GM18858 (cell line): ENCODE measurements at regions not wholly inside any gene's neighbourhood (a gene's known extent, or its start where the extent isn't known, plus 50 kb on each side); places are given as distances from the start of the nearest gene placed in this dataset.
A peak's percentile ranks its signal among the peaks of the same experiment; 100 is the strongest.

Experiments
- ATAC-seq: cut with Tn5 transposase; IDR thresholded peaks from one replicate; pipeline ENCODE4 v1.9.1; 2021; ENCODE audit not compliant: unreplicated experiment

DNA sequence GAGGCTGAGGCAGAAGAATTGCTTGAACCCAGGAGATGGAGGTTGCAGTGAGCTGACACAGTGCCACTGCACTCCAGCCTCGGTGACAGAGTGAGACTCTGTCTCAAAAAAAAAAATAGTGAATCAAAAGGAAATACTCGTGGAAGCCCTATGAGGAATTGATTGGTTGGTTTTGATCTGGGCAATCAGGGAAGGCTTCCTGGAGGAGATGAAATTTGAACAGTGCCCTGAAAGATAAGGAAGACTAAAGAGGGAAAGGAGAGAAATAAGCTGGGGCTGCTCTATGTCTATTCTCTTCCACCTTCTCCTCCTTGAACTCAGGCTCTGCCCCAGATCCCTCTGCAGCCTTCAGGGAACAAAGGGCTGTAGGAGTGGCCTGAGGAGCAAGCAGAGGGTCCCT lies 54.1 kb downstream of the IRF2BPL start:
- no peak for ATAC-seq

DNA sequence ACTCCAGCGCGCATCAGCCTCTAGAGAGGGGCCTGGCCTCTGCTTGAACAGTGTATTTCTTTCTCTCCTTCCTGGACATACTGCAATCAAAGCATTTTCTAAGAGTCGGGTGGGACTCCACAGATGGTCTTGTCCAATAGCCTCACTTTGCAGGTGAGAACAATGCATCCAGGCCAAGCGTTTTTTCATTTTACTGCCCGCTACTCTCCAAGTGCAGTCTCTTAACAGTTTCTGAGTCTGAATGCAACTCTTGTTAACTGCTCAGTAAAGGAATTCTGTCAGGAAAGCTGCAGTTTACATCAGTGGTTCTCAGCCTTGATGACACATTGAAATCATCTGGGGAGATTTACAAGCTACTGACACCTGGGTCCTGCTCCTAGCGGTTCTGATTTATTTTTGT lies 57.0 kb downstream of the IRF2BPL start:
- ATAC-seq = no peak

GRCh38 chr14:76968621-76969063 lies 59.9 kb downstream of the IRF2BPL start:
- ATAC-seq = no peak

DNA sequence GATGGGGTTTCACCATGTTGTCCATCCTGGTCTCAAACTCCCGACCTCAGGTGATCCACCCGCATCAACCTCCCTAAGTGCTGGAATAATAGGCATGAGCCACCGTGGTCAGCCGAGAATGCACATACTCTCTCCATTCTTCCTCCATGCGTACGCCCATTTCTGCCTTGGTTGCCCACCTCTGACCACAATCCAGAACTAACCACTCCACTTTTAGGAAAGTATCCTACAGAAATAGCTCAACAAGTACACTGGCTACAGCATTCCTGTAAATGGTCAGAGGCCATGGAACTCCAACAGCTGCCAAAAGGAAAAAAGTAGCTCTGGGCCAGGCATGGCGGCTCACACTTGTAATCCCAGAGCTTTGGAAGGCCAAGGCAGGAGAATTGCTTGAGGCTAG lies 60.7 kb downstream of the IRF2BPL start:
- no peak for ATAC-seq

- no peak for ATAC-seq
Measured at GRCh38 chr14:76965232-76965631, 63.3 kb downstream of the IRF2BPL start.

DNA sequence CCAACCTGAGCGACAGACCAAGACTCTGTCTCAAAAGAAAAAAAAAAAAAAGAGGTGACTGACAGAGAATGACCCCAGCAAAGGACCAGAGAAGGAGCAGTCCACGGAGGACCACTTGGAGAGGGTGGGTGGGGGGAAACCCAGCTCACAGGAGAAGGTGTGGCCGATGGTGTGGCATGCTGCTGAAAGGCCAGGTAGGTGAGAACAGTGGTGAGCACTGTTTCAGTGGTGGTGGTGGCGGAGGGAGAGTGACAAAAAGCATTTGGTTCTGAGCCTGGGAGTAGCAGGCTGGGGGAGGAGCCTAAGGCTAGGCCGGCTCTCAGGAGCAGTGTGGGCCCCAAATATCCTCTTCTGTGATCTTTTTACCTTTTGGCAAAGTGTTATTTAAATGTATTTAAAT lies 63.8 kb downstream of the IRF2BPL start:
- ATAC-seq = no peak

DNA sequence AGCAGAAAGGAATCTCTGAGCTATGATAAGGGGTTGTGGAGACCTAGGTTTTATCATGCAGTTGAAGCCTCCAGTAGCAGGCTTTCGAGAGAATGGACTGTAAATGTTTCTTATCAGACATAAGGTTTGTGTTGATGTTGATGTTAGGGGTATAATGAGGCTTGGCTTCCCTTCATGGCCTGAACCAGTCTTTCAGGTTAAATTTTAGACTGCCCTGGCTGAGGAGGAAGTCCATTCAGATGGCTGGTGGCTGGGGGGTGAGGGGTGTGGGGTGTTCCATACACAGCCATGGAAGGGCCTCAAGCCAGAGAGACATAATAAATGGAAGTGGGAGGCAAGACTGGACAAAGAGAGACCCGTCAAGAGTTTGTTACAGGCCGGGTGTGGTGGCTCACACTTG lies 65.1 kb downstream of the IRF2BPL start:
- ATAC-seq = no peak

DNA sequence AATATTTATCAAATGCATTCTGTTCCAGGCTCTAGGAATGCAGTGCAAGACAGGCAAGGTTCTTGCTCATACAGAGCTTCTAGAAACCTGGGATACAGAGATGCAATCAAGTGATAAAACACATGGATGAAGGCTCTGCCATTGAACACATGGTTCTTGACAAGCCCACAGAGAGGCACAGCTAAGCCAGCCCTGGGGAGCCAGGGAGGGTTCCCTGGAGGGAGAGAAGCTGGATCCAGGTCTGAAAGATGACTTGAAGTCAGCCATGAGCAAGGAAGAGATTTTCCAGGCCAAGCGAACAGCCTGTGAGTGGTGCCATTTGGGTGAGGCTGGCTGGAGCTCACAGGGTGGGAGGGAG lies 66.2 kb downstream of the IRF2BPL start:
- no peak for ATAC-seq

- peak; percentile 65 for ATAC-seq
Measured at GRCh38 chr14:76961631-76962302, 66.7 kb downstream of the IRF2BPL start.

DNA sequence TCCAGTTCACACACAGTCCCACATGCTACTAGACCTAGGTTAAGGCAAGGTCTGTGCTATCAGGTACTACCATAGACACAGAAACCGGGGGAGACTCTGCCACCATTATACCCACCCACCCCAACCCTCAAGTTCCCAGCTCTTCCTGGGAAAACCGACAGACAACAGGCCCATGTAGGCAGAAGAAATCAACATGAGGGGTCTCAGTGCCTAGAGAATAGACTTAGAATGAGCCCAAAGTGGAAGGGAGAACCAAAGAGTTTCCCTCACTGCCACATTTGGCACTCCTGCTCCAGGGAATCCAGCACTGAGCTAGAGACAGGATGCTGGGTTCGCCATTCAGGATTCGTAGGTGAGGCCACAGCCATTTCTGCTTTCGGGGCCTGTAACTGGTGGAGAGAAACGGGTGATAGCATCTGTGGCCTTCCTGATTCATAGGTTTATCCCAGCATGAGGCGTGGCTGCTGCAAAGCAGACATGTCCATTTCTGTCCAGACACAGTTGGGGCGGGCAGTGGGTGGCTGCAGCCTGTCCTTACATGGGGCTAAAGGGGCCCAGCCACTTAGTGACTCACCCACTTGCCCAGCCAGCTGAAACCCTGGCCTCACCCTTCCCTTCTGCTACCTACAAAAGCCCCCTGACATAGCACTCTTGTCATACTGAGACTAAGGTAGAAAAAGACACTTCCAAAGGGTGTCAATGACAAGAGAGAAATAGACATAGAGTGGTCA lies 69.4 kb downstream of the IRF2BPL start:
- peak; percentile 26 for ATAC-seq

- no peak for ATAC-seq
Measured at GRCh38 chr14:76958020-76958979, 70.2 kb downstream of the IRF2BPL start.

DNA sequence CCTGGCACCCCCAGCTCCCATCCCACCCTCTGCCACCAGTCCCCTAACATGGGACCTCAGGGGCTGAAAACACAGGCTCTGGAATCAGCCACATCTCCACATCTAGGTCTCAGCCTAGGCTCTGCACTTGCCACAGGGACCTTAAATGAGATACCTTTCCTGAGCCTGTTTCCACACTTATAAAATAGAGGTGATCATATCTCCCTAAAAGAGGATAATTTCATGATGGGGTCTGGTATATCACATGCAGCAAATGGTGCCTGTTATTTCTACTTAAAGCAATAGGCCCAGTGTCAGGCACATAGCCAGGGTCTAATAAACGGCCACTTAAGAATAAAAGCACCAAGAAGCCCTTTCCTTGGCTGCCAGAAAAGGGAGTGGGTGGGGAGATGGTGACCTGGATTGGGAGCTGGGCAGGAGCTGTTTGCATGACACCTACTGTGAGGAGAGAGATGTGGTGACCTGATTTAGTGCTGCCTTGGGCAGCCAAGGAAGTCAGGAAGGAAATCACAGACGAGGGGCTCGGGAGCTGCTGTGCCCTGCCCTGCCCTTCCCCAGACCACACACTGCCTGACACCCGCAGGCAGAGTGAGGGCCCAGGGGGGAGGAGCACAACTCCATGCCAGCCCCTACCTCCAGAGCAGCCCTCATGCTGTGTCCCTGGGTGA lies 71.2 kb downstream of the IRF2BPL start:
- ATAC-seq = no peak

- ATAC-seq = peak; percentile 22
Measured at GRCh38 chr14:76956316-76957090, 72.0 kb downstream of the IRF2BPL start.

DNA sequence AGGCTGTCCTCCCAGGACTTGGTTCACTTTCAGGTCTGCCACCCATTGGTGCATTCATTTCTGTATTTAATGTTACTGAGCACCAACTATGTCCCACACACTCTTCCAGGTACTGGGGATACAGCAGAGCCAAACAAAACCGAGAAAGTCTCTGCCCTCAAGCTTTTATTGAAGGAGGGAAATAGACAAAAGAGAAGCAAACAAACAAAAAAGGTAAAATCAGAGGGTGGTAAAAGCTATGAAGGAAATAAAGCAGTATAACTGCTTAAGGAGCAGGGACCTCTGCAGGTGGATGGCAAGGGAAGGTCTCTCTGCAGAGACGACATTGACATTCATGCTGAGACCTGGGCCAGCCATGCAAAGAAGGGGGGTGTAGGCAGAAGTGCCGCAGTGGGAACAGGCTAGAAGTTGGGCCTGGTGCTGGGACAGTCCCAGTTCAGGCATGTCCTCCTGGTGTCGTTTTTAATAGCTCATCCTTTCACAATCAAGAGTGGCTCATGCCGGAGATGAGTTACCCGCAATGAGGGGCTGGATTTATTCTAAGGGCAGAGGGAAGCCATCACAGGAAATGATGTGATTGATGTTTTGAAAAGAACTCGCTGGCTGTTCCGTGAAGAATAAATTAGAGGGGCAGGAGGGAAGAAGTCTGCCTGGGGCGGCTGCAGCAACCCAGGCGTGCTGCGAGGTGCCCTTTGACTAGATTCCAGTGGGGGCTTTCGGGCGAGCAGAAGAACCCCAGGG lies 72.8 kb downstream of the IRF2BPL start:
- ATAC-seq = no peak

GRCh38 chr14:76954394-76955190 lies 73.9 kb downstream of the IRF2BPL start:
- ATAC-seq = no peak

DNA sequence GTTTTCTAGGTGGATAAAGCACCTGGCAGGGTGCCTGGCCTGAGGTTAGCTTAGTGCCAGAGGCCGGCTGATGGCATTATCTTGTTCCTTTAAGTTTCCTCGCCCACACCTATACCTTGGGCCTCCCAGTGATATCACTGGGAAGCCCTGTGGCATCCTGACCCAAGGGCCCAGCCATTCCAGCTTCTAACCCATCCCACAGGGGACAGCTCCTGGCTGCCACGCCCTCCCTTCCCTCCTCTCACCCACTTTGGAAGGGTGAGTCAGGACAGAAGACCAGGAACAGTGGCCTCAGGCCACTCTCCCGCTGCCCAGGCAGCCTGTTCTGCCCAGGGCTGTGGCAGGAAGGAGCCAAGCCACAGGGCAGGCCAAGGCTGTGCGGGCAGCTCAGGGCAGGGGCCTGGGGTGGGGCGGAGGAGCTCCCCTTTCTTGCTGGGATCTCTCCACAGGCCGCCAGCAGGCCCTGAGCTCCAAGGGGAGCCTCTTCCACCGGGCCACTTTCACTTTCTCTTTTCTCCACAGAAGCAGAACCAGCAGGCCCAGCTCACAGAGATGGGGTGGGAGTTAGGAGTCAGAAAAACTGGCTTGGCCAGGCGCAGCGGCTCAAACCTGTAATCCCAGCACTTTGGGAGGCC lies 75.1 kb downstream of the IRF2BPL start:
- ATAC-seq = no peak

DNA sequence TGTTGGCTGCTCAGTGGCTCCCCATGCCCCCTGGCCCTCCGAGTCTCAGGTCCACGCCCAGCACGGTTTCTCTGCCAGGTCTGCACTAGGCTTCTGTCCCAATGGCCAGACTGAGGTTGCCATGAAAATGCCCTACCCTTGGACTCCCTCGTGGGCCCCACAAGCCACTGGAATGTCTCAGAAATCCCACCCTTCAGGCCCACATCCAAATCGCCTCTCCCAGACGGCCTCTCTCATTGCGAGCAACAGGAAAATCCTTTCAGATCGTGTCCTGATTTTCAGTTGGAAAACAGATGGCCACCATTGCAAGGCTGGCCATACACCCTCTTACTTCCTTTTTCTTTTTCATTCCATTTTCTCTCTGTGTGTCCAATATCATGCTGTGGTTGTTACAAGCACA lies 77.3 kb downstream of the IRF2BPL start:
- no peak for ATAC-seq
